Activated naive CD8-positive, alpha-beta T cell (primary cell): ENCODE measurements at regions not wholly inside any gene's neighbourhood (a gene's known extent, or its start where the extent isn't known, plus 50 kb on each side); places are given as distances from the start of the nearest gene placed in this dataset.

ENCODE experiments used
- H3K27ac Mint-ChIP-seq: one replicate; pipeline ENCODE4 v1.8.0; 2021; ENCODE audit warnings: mixed read lengths
- H3K27me3 Mint-ChIP-seq: one replicate; pipeline ENCODE4 v1.8.0; 2021; ENCODE audit warnings: mixed read lengths
- H3K36me3 Mint-ChIP-seq: one replicate; pipeline ENCODE4 v1.8.0; 2021; ENCODE audit warnings: mixed read lengths
- H3K4me1 Mint-ChIP-seq: one replicate; pipeline ENCODE4 v1.8.0; 2021; ENCODE audit warnings: low read depth, mixed read lengths
- H3K4me3 Mint-ChIP-seq: one replicate; pipeline ENCODE4 v1.8.0; 2021; ENCODE audit warnings: mild to moderate bottlenecking, mixed read lengths
- H3K9me3 Mint-ChIP-seq: one replicate; pipeline ENCODE4 v1.8.0; 2021; ENCODE audit warnings: low read depth, mixed read lengths

DNA sequence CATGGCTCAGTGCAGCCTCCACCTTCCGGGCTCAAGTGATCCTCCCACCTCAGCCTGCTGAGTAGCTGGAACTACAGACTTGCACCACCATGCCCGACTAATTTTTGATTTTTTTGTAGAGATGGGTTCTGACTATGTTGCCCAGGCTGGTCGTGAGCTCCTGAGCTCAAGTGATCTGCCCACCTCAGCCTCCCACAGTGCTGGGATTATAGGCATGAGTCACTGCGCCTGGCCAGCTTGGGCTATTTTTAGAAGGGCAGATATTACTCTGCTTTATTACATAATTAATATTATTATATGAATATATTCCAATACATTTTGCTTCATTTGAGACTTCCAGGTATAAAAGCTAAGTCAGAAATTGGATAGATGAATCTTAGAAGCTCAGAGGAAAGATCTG lies 143.7 kb upstream of the ANK2 start:
- no peaks in the 10 kb centered on the region for H3K36me3 Mint-ChIP-seq
- H3K27me3 Mint-ChIP-seq, result peaks cover 8% of the 10 kb centered on the region
- no peak overlapping the region for H3K4me3 Mint-ChIP-seq
- H3K4me1 Mint-ChIP-seq, result peaks cover 7% of the 10 kb centered on the region
- H3K9me3 Mint-ChIP-seq, result no peaks in the 10 kb centered on the region
- no peak overlapping the region for H3K27ac Mint-ChIP-seq

DNA sequence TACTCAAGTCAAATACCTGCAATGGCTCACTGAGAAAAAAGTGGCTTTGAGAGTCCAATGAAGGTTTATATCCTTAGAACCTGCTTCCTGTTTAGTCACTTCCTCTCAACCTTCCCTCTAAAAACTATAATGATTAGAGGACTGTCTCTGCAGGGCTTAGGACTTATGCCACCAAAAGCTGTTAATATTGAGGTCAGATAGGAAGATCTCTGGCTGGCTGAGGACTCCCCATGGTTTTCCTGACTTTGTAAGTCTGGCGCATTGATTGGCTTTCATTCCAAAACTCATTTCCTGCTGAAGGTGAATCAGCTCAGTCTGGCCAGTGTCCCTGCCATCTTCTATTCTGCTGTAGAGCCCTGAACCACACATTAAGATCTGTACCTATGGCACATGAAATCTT lies 140.9 kb upstream of the ANK2 start:
- Mint-ChIP-seq H3K27me3 (peaks cover 4% of the 10 kb centered on the region), H3K4me3 (no peak overlapping the region), H3K9me3 (no peaks in the 10 kb centered on the region)

DNA sequence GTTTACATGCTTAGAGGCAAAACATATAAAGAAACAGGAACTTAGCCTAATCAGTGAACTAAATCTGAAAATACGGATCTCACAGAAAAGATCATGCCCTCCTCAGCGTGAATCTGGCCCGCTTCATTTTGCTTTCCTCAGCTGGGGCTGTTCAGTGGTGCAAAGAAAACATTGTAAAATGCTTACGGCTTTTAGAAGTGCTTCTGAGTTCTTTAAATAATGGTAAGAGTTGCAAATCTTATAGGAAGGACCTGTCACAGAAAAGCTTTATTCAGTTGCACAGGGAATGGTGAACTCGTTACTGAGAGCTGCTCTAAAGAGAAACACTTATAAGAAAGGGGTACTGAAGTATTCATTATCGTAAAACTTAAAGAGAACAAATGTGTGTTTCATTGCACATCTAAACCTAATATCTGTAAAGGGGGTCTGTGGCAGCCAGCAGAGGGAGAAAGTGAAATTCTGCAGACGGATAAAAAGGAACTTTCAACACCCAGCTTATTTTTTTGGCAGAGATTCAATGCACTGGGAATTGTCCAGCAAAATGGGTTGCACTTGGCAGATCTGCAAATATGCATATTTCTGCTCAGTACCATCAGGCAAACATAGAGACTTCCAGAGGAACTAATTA lies 139.2 kb upstream of the ANK2 start:
- Mint-ChIP-seq H3K36me3 (no peaks in the 10 kb centered on the region), H3K4me3 (peak overlapping the region; percentile 9), H3K9me3 (no peaks in the 10 kb centered on the region), H3K4me1 (peaks cover 7% of the 10 kb centered on the region), H3K27ac (no peak overlapping the region), H3K27me3 (peaks cover 4% of the 10 kb centered on the region)

More for the DNA sequence above, 140.9 kb upstream of the ANK2 start:
- H3K36me3 Mint-ChIP-seq, result no peaks in the 10 kb centered on the region
- H3K27ac Mint-ChIP-seq, result no peak overlapping the region
- H3K4me1 Mint-ChIP-seq, result peaks cover 7% of the 10 kb centered on the region

DNA sequence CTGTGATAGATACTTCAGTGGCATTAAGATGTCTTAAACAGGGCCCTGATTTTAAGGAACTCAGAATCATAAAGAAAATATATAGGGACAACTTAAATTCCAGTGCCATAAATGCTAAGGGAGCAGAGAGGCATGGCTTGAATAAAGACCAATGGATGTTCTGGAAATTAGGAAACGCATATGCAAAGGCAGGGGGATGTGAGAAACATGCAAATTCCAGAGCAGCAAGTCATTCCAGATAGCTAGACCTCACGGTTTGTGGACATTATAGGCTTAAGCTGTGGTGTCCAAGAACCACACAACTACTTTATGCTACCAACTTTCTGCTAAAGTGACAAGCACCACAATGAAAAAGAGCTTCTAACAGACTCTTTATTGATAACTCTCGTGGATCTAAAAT lies 132.6 kb upstream of the ANK2 start:
- H3K27ac Mint-ChIP-seq, result no peak overlapping the region
- H3K27me3 Mint-ChIP-seq, result no peaks in the 10 kb centered on the region
- no peak overlapping the region for H3K4me3 Mint-ChIP-seq
- H3K36me3 Mint-ChIP-seq, result no peaks in the 10 kb centered on the region
- no peaks in the 10 kb centered on the region for H3K9me3 Mint-ChIP-seq
- H3K4me1 Mint-ChIP-seq, result no peaks in the 10 kb centered on the region

DNA sequence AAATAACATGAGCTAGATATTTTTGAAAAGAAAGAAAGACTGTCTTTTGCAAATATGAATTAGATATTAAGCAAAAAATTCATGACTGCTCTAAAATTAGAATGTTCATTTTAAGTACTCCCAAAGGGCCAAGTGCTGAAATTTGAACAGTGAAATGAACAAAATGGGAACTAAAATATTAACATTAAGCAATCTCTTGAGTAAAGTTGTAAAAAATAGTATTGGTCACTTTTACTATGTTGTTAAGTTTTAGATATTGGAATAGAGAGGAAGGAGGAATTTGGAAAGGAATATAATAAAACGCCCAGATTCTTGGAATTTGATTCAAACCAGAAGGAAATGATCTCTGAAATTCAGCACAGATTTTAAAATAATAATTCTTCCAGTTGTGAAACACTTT lies 125.9 kb upstream of the ANK2 start:
- no peaks in the 10 kb centered on the region for H3K4me1 Mint-ChIP-seq
- no peak overlapping the region for H3K27ac Mint-ChIP-seq
- H3K9me3 Mint-ChIP-seq, result no peaks in the 10 kb centered on the region
- no peaks in the 10 kb centered on the region for H3K36me3 Mint-ChIP-seq
- peaks cover 5% of the 10 kb centered on the region for H3K27me3 Mint-ChIP-seq
- H3K4me3 Mint-ChIP-seq, result no peak overlapping the region

DNA sequence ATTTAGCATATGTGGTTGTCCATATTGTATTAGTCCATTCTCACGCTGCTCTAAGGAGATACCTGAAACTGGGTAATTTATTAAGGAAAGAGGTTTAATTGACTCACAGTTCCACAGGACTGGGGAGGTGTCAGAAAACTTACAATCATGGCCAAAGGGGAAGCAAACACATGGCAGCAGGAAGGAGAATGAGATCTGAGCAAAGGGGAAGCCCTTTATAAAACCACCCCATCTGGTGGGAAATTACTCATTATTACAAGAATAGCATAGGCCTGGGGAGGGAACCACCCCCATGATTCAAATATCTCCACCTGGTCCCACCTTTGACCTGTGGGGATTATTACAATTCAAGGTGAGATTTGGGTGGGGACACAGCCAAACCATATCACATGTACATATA lies 122.6 kb upstream of the ANK2 start:
- no peak overlapping the region for H3K4me3 Mint-ChIP-seq
- no peak overlapping the region for H3K27ac Mint-ChIP-seq
- H3K27me3 Mint-ChIP-seq, result peaks cover 8% of the 10 kb centered on the region
- no peaks in the 10 kb centered on the region for H3K36me3 Mint-ChIP-seq
- no peaks in the 10 kb centered on the region for H3K4me1 Mint-ChIP-seq
- no peaks in the 10 kb centered on the region for H3K9me3 Mint-ChIP-seq

DNA sequence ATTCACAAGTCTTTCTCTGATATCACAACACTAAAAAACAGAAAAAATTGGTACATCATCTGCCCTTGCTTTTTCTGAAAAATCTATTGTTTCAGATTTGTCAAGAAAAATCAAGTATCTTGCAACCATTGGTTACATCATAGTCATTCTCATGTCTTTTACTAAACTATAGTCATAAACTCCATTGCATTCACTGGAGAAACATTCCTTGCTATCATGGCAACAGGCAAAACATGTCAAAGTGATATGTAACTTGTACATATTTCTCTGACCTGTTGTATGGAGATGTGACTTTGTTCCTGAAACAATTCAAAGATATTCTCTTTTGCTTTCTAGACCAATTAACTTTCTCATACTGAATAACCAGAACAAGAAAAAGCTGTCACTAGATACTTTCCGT lies 121.9 kb upstream of the ANK2 start:
- no peaks in the 10 kb centered on the region for H3K36me3 Mint-ChIP-seq
- peaks cover 8% of the 10 kb centered on the region for H3K27me3 Mint-ChIP-seq
- no peaks in the 10 kb centered on the region for H3K9me3 Mint-ChIP-seq
- no peak overlapping the region for H3K27ac Mint-ChIP-seq
- H3K4me3 Mint-ChIP-seq, result no peak overlapping the region
- no peaks in the 10 kb centered on the region for H3K4me1 Mint-ChIP-seq

DNA sequence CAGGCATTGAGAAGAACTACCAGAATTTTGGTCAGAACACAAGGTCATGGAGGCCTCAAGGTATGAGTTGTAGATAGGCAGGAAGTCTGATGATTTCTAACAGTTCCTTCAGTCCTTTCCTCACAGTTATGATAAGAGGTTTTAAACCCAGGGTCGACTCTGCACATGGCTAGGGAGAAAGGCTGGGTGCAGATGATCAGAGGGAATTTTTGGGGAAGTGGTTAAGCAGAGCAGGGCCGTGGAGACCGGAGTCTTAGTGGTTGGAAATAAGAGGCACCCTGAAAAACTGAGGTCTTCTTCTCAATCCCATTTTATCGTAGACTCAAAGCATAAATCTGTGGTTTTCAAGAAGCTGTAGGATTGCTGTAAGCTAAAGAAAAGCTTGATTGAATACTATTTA lies 118.5 kb upstream of the ANK2 start:
- Mint-ChIP-seq H3K4me1 (no peaks in the 10 kb centered on the region), H3K27ac (no peak overlapping the region), H3K27me3 (peaks cover 8% of the 10 kb centered on the region), H3K9me3 (no peaks in the 10 kb centered on the region), H3K36me3 (no peaks in the 10 kb centered on the region), H3K4me3 (no peak overlapping the region)

DNA sequence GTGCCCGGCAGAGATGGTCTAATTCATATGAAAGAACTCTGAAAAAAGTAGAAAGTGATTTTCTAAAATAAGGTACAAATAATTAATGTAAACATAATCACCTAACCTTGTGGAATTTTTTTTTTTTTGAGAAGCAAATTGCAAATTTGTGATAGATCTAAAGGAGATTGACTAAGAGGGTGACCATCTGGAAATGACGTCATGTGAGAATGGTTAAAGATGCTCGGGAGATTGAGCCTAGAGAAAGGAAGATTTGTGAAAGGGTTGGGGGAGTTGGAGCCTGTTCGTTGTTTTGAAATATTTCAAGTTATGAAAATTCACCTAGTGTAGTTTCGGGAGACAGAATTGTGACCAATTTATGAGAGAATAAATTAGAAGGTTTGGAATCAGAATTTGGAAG lies 115.7 kb upstream of the ANK2 start:
- no peaks in the 10 kb centered on the region for H3K36me3 Mint-ChIP-seq
- H3K9me3 Mint-ChIP-seq, result no peaks in the 10 kb centered on the region
- H3K4me1 Mint-ChIP-seq, result no peaks in the 10 kb centered on the region
- H3K4me3 Mint-ChIP-seq, result no peak overlapping the region
- H3K27ac Mint-ChIP-seq, result no peak overlapping the region
- H3K27me3 Mint-ChIP-seq, result peaks cover 5% of the 10 kb centered on the region

DNA sequence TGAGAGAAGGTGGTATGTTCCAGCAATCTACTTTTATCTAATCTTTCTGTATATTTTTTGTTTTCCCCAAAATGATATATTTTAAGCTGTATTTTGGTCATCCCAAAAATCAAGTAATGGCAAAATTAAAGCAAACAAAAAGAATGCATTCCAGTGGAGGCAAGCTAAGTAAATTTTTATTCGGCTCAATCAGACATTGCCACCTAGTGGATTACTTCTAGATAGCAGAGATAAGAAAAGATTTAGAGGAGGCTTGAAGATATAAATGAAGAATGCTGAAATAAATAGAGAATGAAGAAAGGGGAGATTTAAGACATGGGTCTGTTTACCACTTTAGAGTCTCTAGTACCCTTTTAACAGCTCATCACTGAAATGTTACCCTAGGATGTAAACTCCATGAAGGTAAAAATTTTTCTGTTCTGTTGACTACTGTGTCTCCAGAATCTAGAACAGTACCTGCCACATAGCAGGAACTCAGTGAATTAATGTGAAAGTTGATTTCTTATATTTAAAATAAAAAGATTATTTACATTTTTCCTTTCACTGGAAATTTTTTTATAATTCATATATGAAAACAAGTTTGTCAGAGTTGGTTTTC lies 110.9 kb upstream of the ANK2 start:
- Mint-ChIP-seq H3K9me3 (no peaks in the 10 kb centered on the region), H3K4me3 (no peak overlapping the region), H3K27me3 (peaks cover 10% of the 10 kb centered on the region), H3K27ac (no peak overlapping the region), H3K36me3 (no peaks in the 10 kb centered on the region), H3K4me1 (no peaks in the 10 kb centered on the region)

DNA sequence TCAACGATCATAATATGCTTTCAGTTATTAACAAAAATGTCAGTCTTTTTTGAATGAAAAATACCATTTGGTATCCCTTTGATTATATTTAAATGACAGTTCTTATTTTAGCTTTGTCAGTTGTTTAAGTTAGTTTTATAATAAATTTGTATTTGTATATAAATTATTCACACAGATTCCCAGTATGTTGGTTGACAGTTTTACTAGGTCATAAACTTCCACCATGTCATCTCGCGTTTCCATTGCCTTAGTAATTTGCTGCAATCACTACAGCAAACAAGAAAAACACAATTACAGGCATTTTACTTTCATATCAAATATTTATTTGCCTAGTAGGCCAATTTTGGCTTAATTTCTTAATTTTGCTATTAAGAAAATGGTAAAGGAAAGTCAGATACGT lies 109.6 kb upstream of the ANK2 start:
- H3K36me3 Mint-ChIP-seq, result no peaks in the 10 kb centered on the region
- peaks cover 12% of the 10 kb centered on the region for H3K27me3 Mint-ChIP-seq
- no peak overlapping the region for H3K27ac Mint-ChIP-seq
- no peak overlapping the region for H3K4me3 Mint-ChIP-seq
- no peaks in the 10 kb centered on the region for H3K4me1 Mint-ChIP-seq
- no peaks in the 10 kb centered on the region for H3K9me3 Mint-ChIP-seq

DNA sequence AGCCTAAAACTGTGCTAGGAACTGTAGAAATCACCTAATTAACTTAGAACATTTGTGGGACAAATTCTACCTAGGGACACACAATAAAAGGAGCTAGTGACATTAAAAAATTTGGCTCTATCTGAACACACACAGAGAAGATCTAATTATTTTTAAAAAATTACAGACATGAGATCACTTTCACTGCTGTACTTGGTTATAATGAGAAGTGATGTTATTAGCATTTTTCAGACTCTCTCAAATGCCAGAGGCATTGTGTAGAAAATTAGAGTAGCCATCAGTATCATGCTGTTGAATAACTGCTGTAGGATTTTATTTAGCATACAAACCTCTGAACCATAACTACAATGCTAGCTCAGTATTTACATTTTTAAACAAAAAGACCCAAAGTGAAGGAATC lies 109.1 kb upstream of the ANK2 start:
- peaks cover 12% of the 10 kb centered on the region for H3K27me3 Mint-ChIP-seq

DNA sequence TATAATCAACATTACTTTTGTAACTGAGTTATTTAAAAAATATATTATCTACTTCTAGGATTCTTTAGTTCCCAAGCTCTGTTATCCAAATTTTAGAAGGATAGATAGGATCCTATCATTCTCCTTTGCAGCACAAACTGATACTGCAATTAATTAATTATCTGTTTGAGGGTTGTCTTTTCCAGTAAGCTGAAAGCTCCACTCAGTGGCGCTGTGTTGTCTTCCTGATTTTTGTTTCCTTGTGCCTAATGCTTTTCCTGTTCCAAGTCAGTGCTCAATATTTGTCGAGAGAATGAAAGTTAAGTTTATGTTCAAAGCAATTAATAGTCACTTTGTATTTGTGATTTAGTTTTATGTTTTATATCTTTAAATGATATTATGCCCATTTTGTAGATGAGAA lies 107.4 kb upstream of the ANK2 start:
- H3K9me3 Mint-ChIP-seq, result no peaks in the 10 kb centered on the region
- peaks cover 12% of the 10 kb centered on the region for H3K27me3 Mint-ChIP-seq
- H3K4me1 Mint-ChIP-seq, result no peaks in the 10 kb centered on the region
- no peak overlapping the region for H3K27ac Mint-ChIP-seq
- H3K36me3 Mint-ChIP-seq, result no peaks in the 10 kb centered on the region
- no peak overlapping the region for H3K4me3 Mint-ChIP-seq

More for the DNA sequence above, 109.1 kb upstream of the ANK2 start:
- no peak overlapping the region for H3K27ac Mint-ChIP-seq
- H3K36me3 Mint-ChIP-seq, result no peaks in the 10 kb centered on the region
- H3K9me3 Mint-ChIP-seq, result no peaks in the 10 kb centered on the region
- H3K4me1 Mint-ChIP-seq, result no peaks in the 10 kb centered on the region
- H3K4me3 Mint-ChIP-seq, result no peak overlapping the region

DNA sequence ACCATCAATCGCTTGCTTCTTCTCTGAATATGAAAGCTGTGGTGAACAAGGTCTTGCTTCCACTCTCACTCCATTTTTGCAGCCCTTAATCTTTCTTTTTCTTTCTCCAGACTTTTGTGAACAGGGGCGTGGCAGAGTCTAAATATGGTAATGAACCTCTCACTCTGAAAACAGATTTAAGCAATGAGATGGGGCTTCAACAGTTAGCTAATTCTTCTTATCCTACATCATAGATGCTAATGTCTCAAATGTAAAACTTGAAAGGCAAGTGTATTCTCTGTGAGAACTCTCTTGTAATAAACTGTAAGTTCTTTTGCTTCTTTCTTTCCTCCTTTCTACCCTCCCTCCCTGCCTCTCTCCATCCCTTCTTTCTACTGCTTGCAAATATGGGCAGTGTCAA lies 106.5 kb upstream of the ANK2 start:
- no peaks in the 10 kb centered on the region for H3K9me3 Mint-ChIP-seq
- no peak overlapping the region for H3K4me3 Mint-ChIP-seq
- H3K27ac Mint-ChIP-seq, result no peak overlapping the region
- no peaks in the 10 kb centered on the region for H3K4me1 Mint-ChIP-seq
- peaks cover 12% of the 10 kb centered on the region for H3K27me3 Mint-ChIP-seq
- no peaks in the 10 kb centered on the region for H3K36me3 Mint-ChIP-seq

DNA sequence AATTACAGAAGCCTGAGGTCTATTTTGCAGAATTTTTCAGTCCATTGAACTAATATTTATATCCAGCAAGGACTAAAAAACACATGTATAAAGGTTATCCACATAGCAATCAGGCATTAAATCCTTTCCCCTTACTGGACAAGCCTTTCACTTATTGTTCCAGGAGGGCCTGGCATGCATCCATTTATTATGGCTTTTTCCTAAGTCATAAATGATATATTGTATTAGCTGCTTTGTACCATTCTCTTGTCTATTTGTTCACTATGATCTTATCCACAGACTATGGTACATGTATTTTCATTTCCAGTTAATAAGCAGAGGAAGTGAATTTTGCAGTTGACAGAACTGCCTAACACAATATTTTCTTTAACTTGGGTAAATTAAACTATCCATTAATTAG lies 105.4 kb upstream of the ANK2 start:
- Mint-ChIP-seq H3K27me3 (peaks cover 12% of the 10 kb centered on the region), H3K9me3 (no peaks in the 10 kb centered on the region), H3K36me3 (no peaks in the 10 kb centered on the region), H3K4me3 (no peak overlapping the region), H3K27ac (no peak overlapping the region), H3K4me1 (no peaks in the 10 kb centered on the region)

DNA sequence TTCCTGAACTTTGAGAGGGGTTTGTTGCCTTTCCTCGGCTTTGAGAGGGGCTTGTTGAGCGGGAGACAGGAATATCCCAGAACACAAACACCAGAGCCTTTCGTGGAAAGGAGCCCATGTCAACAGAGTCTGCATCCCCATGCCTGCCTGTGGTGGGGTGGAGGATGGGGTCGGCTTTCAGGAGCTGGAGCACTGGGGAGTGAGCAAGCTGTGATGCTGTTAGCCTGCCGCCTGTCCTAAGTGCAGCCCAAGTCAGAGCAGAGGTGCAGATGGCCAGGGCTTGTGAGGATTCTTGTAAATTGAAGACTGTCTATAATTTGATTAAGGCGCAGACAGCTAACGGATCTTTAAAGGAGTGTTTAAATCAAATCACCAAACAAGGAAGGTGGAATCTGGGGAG lies 103.3 kb upstream of the ANK2 start:
- Mint-ChIP-seq H3K27ac (no peak overlapping the region), H3K36me3 (no peaks in the 10 kb centered on the region), H3K4me3 (no peak overlapping the region), H3K9me3 (no peaks in the 10 kb centered on the region), H3K27me3 (peaks cover 4% of the 10 kb centered on the region), H3K4me1 (no peaks in the 10 kb centered on the region)
